Kidney epithelial cell (primary cell): ENCODE measurements at regions not wholly inside any gene's neighbourhood (a gene's known extent, or its start where the extent isn't known, plus 50 kb on each side); places are given as distances from the start of the nearest gene placed in this dataset.

Experiments
- DNase-seq: peaks from one replicate; pipeline ENCODE4 v3.0.0-alpha.2; 2010; ENCODE audit warnings: low read depth
- H3K27me3 ChIP-seq: 2 replicates; pipeline ENCODE4 v1.6.0; 2011; ENCODE audit warnings: low read length; ENCODE audit not compliant: control insufficient read depth, insufficient read depth
- H3K36me3 ChIP-seq: 2 replicates; pipeline ENCODE4 v1.5.1; 2011; ENCODE audit warnings: low read length; ENCODE audit not compliant: control insufficient read depth, insufficient read depth
- H3K4me3 ChIP-seq: 2 replicates; pipeline ENCODE4 v1.5.1; 2011; ENCODE audit warnings: low read depth, mild to moderate bottlenecking, control low read depth, low read length
- TF ChIP-seq, protein P1 (sequence below): IDR thresholded peaks from 2 replicates; pipeline ENCODE4 v1.5.1; 2011; ENCODE audit warnings: mild to moderate bottlenecking, moderate library complexity, low read length, control low read depth, inconsistent platforms; ENCODE audit not compliant: insufficient read depth, poor library complexity, severe bottlenecking

DNA sequence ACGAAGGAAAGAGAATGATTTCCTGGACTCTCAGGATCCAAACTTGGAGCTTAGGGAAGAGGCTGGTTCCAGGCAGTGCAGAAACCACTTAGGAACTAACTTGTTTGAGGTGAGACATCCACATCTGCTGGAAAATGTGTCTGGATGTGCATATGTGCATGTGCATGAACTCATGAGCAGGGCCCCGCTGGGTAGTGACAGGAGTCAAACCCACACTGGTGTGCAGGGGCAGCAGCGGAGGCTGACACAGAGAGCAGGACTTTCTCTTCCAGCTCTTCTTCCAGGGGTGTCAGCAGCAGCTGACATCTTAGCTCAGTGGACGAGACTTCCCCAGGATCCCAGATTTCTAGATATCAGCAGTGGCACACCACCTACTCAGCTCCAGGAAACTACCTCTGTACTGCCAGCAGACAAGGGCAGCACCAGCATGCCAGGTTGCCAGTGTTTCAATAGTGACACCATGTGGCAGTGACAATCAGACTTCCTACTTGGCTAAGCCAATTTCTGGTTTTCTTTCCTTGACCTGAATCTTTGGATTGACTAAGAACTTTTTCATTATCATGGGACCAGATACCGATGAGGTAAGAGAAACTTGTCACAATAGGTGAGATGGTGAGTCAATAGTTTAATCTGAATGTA is 227.5 kb upstream of the ZC3H12C start:
- TF ChIP-seq, protein P1, sequence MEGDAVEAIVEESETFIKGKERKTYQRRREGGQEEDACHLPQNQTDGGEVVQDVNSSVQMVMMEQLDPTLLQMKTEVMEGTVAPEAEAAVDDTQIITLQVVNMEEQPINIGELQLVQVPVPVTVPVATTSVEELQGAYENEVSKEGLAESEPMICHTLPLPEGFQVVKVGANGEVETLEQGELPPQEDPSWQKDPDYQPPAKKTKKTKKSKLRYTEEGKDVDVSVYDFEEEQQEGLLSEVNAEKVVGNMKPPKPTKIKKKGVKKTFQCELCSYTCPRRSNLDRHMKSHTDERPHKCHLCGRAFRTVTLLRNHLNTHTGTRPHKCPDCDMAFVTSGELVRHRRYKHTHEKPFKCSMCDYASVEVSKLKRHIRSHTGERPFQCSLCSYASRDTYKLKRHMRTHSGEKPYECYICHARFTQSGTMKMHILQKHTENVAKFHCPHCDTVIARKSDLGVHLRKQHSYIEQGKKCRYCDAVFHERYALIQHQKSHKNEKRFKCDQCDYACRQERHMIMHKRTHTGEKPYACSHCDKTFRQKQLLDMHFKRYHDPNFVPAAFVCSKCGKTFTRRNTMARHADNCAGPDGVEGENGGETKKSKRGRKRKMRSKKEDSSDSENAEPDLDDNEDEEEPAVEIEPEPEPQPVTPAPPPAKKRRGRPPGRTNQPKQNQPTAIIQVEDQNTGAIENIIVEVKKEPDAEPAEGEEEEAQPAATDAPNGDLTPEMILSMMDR, result no peak
- Histone ChIP-seq H3K36me3 (no peaks in the 10 kb centered on the region), H3K27me3 (no peaks in the 10 kb centered on the region), H3K4me3 (no peak overlapping the region)
- no peak for DNase-seq

DNA sequence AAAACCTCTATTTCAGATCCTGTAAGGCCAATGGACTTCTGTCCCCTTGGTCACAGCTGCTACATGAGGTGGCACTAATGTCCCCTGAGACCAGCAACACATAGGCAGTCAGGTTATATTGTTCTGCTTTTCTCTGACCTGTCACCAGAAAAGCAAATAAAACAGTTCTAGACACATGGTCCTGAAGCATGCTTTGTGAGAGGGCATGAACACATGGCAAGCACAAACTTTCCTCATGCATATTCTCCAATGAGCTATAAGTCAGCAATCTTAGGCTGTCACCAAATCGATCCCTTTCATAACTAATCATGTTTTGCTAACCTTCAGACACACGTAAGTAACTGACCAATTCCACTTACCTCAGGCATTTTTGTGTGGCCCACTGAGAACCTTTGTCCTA is 225.4 kb upstream of the ZC3H12C start:
- H3K4me3 ChIP-seq, result no peak overlapping the region
- TF ChIP-seq, protein P1, result no peak
- no peak for DNase-seq
- H3K27me3 ChIP-seq, result no peaks in the 10 kb centered on the region
- H3K36me3 ChIP-seq, result no peaks in the 10 kb centered on the region

DNA sequence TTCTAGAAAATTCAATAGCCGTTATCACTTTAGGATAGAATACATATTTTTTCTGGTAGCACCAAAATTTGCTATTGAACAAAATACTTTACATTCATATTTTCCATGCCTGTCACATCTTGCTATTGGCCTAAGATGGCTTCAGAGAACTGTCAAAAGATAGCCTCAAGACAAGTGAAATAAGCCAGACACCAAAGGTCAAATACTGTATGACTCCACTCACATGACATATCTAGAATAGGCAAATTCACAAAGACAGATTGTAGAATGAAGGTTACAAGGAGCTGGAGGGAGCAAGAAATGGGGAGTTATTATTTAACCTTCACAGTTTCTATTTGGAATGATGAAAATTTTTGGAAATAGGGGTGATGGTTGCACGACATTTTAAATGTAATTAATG is 223.7 kb upstream of the ZC3H12C start:
- Histone ChIP-seq H3K27me3 (no peaks in the 10 kb centered on the region), H3K4me3 (no peak overlapping the region), H3K36me3 (no peaks in the 10 kb centered on the region)
- no peak for DNase-seq
- TF ChIP-seq, protein P1, result no peak

DNA sequence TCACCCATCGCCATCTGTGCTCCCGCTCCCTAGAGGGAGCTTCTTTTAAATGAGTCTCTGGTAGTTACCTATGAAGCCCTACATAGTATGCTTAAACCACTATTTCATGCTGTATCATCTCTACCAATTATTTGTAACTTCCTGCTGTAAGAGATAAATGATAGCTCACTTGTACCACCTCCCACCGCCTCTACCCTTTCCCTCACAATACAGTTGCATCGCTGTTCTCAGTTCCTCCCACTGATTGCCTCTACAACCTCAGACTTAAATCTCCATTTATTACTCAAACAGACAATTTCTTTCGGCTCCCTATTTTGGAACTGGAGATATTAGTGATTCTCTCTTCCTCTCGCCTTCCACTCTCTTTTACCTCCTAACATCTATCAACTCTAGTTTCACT is 222.9 kb upstream of the ZC3H12C start:
- Histone ChIP-seq H3K4me3 (no peak overlapping the region), H3K27me3 (no peaks in the 10 kb centered on the region), H3K36me3 (no peaks in the 10 kb centered on the region)
- TF ChIP-seq, protein P1, result no peak
- DNase-seq, result no peak

DNA sequence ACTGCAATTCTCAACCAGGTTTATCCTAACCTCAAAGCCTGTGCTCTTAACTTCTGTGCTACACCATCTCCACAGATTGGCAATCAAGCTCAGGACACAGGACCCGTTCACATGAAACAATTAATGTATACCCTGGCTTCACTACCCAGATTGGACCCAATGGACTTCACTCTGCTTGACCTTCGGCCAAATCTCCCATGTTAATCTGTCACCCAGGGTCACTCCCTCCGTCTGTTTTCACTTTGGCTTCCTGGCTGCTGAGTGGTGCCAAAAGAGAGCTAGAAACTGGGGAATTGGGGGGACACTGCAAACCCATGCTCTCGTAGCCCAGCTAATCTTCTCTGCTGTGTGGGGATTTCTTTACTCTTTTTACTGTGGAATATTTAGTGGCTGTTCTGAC is 216.1 kb upstream of the ZC3H12C start:
- Histone ChIP-seq H3K36me3 (no peaks in the 10 kb centered on the region), H3K27me3 (no peaks in the 10 kb centered on the region), H3K4me3 (no peak overlapping the region)
- DNase-seq, result no peak
- TF ChIP-seq, protein P1, result no peak

DNA sequence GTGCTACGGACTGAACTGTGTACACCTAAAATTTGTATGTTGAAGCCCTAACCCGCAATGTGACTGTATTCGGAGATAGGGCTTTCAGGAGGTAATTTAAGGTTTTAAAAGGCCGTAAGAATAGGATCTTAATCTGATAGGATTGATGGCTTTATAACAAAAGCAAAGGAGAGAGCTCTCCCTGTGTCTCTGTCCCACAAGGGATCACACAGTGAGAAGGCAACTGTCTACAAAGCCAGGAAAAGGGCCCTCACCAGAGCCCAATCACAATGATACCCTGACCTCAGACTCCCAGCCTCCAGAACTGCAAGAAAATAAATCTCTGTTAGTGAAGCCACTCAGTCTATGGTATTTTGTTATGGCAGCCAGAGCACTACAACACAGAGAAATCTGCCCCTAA is 208.7 kb upstream of the ZC3H12C start:
- H3K27me3 ChIP-seq, result no peaks in the 10 kb centered on the region
- H3K36me3 ChIP-seq, result no peaks in the 10 kb centered on the region
- H3K4me3 ChIP-seq, result no peak overlapping the region
- no peak for DNase-seq
- TF ChIP-seq, protein P1, result no peak
